ENCODE measurements at regions not wholly inside any gene's neighbourhood (a gene's known extent, or its start where the extent isn't known, plus 50 kb on each side); places are given as distances from the start of the nearest gene placed in this dataset.

GRCh38 chr7:94094298-94094697, 90.1 kb upstream of the BET1 start:
- TF ChIP-seq CTCF (conservative IDR thresholded peaks at IDR 0.05), result no peak
- TF ChIP-seq EZH2 (IDR thresholded peaks at IDR 0.05; ENCODE audit: low read depth), result no peak
